ENCODE measurements at regions not wholly inside any gene's neighbourhood (a gene's known extent, or its start where the extent isn't known, plus 50 kb on each side); places are given as distances from the start of the nearest gene placed in this dataset.

DNA sequence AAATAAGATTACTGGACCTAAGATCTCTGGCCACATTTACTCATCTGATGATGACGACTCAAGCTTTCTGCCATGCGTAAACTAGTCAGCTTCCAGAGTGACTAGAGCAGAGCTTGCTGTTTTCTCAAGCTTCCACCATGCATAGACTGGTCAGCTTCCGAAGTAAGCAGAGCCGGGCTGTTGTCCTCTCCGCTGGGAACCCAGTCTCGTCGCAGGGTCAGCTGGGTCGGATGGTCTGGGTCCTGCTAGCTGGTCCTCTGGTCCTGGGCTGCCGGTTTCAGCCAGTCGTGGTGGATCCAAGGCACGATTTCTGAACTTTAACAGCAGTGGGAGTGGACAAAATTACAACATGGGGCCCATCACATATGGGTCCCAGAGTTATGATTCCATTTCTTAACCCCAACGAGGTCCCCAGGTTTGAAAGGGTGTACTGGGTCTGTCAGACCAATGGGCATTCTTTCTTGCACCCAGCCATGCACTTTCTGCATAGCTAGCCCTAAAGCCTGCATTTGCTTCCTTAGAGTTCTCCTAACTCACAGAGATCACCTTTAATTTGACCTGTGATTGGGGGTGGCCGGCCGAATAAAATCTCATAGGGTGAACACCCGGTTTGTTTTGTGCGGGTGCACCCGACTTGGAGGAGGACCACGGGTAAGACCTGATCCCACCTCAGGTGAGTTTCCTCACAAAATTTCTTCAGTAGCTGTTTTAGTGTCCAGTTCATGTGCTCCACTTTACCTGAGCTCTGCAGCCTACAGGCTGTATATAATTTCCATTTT is 1312.8 kb downstream of the TMEM121 start:
- TF ChIP-seq, protein P1, sequence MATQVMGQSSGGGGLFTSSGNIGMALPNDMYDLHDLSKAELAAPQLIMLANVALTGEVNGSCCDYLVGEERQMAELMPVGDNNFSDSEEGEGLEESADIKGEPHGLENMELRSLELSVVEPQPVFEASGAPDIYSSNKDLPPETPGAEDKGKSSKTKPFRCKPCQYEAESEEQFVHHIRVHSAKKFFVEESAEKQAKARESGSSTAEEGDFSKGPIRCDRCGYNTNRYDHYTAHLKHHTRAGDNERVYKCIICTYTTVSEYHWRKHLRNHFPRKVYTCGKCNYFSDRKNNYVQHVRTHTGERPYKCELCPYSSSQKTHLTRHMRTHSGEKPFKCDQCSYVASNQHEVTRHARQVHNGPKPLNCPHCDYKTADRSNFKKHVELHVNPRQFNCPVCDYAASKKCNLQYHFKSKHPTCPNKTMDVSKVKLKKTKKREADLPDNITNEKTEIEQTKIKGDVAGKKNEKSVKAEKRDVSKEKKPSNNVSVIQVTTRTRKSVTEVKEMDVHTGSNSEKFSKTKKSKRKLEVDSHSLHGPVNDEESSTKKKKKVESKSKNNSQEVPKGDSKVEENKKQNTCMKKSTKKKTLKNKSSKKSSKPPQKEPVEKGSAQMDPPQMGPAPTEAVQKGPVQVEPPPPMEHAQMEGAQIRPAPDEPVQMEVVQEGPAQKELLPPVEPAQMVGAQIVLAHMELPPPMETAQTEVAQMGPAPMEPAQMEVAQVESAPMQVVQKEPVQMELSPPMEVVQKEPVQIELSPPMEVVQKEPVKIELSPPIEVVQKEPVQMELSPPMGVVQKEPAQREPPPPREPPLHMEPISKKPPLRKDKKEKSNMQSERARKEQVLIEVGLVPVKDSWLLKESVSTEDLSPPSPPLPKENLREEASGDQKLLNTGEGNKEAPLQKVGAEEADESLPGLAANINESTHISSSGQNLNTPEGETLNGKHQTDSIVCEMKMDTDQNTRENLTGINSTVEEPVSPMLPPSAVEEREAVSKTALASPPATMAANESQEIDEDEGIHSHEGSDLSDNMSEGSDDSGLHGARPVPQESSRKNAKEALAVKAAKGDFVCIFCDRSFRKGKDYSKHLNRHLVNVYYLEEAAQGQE (IDR thresholded peaks at IDR 0.05; ENCODE audit: low read depth), result no peak
- TF ChIP-seq, protein P2, sequence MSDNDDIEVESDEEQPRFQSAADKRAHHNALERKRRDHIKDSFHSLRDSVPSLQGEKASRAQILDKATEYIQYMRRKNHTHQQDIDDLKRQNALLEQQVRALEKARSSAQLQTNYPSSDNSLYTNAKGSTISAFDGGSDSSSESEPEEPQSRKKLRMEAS (IDR thresholded peaks at IDR 0.05), result no peak
- TF ChIP-seq NFIC (IDR thresholded peaks at IDR 0.05) (no peak), CREB1 (IDR thresholded peaks at IDR 0.05; ENCODE audit: low read depth) (no peak), CEBPB (IDR thresholded peaks at IDR 0.05) (no peak)
- TF ChIP-seq, protein P3, sequence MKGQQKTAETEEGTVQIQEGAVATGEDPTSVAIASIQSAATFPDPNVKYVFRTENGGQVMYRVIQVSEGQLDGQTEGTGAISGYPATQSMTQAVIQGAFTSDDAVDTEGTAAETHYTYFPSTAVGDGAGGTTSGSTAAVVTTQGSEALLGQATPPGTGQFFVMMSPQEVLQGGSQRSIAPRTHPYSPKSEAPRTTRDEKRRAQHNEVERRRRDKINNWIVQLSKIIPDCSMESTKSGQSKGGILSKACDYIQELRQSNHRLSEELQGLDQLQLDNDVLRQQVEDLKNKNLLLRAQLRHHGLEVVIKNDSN (IDR thresholded peaks at IDR 0.05), result no peak
